Caki2 (cell line): ENCODE measurements at regions not wholly inside any gene's neighbourhood (a gene's known extent, or its start where the extent isn't known, plus 50 kb on each side); places are given as distances from the start of the nearest gene placed in this dataset.
"Not testable (repeated sequence)": the region's sequence is repeated elsewhere in the genome, so short reads cannot be mapped to it uniquely, and the experiment has no call there.

Experiments used
- DNase-seq: peaks from one replicate; pipeline ENCODE4 v3.0.0-alpha.2; 2015; ENCODE audit warnings: low read depth
- in situ Hi-C: cut with HindIII; loops from 2 replicates; pipeline ENCODE4 v1.10.0; 2016; ENCODE audit warnings: low sequenced_read_pairs, low pct_unique_long_range_greater_than_20kb, mixed read lengths

GRCh38 chr3:20820872-20821271 lies 634.9 kb upstream of the SGO1 start:
- DNase-seq, in situ Hi-C loops: not testable (repeated sequence)

- in situ Hi-C loops, result no loop called here
- no peak for DNase-seq
Measured at GRCh38 chr3:20811631-20812030, 625.6 kb upstream of the SGO1 start.

- DNase-seq, result no peak
- in situ Hi-C loops, result no loop called here
Measured at GRCh38 chr3:20811006-20811405, 625.0 kb upstream of the SGO1 start.

- in situ Hi-C loops, result no loop called here
- DNase-seq, result no peak
Measured at GRCh38 chr3:20810555-20810954, 624.5 kb upstream of the SGO1 start.

- no peak for DNase-seq
- in situ Hi-C loops, result no loop called here
Measured at GRCh38 chr3:20809356-20809755, 623.4 kb upstream of the SGO1 start.

- no peak for DNase-seq
- in situ Hi-C loops, result no loop called here
Measured at GRCh38 chr3:20808864-20809263, 622.9 kb upstream of the SGO1 start.

- no peak for DNase-seq
- in situ Hi-C loops, result no loop called here
Measured at GRCh38 chr3:20798666-20799065, 612.7 kb upstream of the SGO1 start.

GRCh38 chr3:20787005-20787404 lies 601.0 kb upstream of the SGO1 start:
- DNase-seq, result no peak
- in situ Hi-C loops, result no loop called here

GRCh38 chr3:20776692-20777091 lies 590.7 kb upstream of the SGO1 start:
- in situ Hi-C loops, result no loop called here
- DNase-seq, result no peak

GRCh38 chr3:20776286-20776685 lies 590.3 kb upstream of the SGO1 start:
- in situ Hi-C loops, result no loop called here

GRCh38 chr3:20773320-20773984 lies 587.4 kb upstream of the SGO1 start:
- in situ Hi-C loops, result no loop called here
- DNase-seq, result no peak

More at GRCh38 chr3:20776286-20776685, 590.3 kb upstream of the SGO1 start:
- DNase-seq, result no peak

- no peak for DNase-seq
- in situ Hi-C loops, result no loop called here
Measured at GRCh38 chr3:20772869-20773268, 586.9 kb upstream of the SGO1 start.

GRCh38 chr3:20769430-20769829 lies 583.4 kb upstream of the SGO1 start:
- no peak for DNase-seq
- in situ Hi-C loops, result no loop called here

GRCh38 chr3:20760981-20761380 lies 575.0 kb upstream of the SGO1 start:
- in situ Hi-C loops, result no loop called here
- DNase-seq, result no peak

GRCh38 chr3:20752416-20752815 lies 566.4 kb upstream of the SGO1 start:
- DNase-seq, result no peak
- in situ Hi-C loops, result no loop called here

GRCh38 chr3:20751296-20751695 lies 565.3 kb upstream of the SGO1 start:
- in situ Hi-C loops, result no loop called here

GRCh38 chr3:20747741-20748140 lies 561.7 kb upstream of the SGO1 start:
- no peak for DNase-seq
- in situ Hi-C loops, result no loop called here

More at GRCh38 chr3:20751296-20751695, 565.3 kb upstream of the SGO1 start:
- no peak for DNase-seq

- DNase-seq, result no peak
- in situ Hi-C loops, result no loop called here
Measured at GRCh38 chr3:20743553-20744321, 557.7 kb upstream of the SGO1 start.

- no peak for DNase-seq
- in situ Hi-C loops, result no loop called here
Measured at GRCh38 chr3:20742903-20743552, 557.0 kb upstream of the SGO1 start.
